ENCODE measurements at regions not wholly inside any gene's neighbourhood (a gene's known extent, or its start where the extent isn't known, plus 50 kb on each side); places are given as distances from the start of the nearest gene placed in this dataset.

DNA sequence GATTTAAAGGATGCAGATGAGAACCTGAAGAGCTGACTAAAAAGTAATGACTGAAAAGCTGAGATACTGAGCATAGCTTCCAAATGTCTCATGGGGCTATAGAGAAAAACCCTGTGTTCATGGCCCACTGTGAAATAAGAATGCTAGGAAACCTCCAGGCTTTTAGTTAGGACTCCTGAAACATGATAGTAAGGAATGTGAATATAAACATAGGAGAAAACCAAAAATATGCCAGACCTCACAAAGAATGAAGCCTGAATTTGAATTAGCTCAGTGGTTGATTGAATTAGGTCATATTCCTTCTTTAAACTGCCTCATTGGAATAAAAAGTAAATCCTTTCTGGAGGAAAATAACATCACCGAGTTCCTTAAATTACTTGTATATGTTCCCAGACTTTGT, 194.5 kb upstream of the NXPH2 start:
- no peaks in the 10 kb centered on the region for H3K4me1 Mint-ChIP-seq (ENCODE audit: low read depth)
- DNase-seq (ENCODE audit: low spot score, unreplicated experiment) = no peak
- H3K27me3 Mint-ChIP-seq = no peaks in the 10 kb centered on the region
- TF ChIP-seq, protein P1, sequence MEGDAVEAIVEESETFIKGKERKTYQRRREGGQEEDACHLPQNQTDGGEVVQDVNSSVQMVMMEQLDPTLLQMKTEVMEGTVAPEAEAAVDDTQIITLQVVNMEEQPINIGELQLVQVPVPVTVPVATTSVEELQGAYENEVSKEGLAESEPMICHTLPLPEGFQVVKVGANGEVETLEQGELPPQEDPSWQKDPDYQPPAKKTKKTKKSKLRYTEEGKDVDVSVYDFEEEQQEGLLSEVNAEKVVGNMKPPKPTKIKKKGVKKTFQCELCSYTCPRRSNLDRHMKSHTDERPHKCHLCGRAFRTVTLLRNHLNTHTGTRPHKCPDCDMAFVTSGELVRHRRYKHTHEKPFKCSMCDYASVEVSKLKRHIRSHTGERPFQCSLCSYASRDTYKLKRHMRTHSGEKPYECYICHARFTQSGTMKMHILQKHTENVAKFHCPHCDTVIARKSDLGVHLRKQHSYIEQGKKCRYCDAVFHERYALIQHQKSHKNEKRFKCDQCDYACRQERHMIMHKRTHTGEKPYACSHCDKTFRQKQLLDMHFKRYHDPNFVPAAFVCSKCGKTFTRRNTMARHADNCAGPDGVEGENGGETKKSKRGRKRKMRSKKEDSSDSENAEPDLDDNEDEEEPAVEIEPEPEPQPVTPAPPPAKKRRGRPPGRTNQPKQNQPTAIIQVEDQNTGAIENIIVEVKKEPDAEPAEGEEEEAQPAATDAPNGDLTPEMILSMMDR (IDR thresholded peaks at IDR 0.05; ENCODE audit: unreplicated experiment) = no peak
- H3K36me3 Mint-ChIP-seq (ENCODE audit: insufficient read depth) = no peaks in the 10 kb centered on the region
- H3K9me3 Mint-ChIP-seq (ENCODE audit: low read depth) = peaks cover 15% of the 10 kb centered on the region
- H3K4me3 Mint-ChIP-seq (ENCODE audit: low read depth) = no peak overlapping the region
- no peak overlapping the region for H3K27ac Mint-ChIP-seq

DNA sequence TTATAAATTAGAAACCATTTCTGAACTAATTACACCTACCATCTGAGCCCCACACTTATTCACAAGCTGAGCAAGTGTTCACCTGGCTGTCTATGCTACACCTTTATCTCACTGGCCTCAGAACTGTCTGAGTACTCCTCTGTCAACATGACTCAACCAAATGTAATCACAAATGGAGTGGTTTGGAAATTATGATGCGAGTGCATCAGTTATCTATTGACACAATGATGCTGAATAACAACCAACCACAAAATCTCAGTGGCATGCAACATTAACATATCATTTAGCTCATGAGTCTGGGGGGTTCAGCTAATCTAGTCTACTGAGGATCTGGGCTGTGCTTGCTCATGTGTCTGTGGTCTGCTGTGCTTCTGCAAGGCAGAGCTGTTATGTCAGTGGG, 184.2 kb upstream of the NXPH2 start:
- TF ChIP-seq, protein P1 (IDR thresholded peaks at IDR 0.05; ENCODE audit: unreplicated experiment) = no peak
- no peaks in the 10 kb centered on the region for H3K9me3 Mint-ChIP-seq (ENCODE audit: low read depth)
- H3K4me3 Mint-ChIP-seq (ENCODE audit: low read depth) = no peak overlapping the region
- DNase-seq (ENCODE audit: low spot score, unreplicated experiment) = no peak
- H3K27ac Mint-ChIP-seq = no peak overlapping the region
- no peaks in the 10 kb centered on the region for H3K4me1 Mint-ChIP-seq (ENCODE audit: low read depth)
- no peaks in the 10 kb centered on the region for H3K36me3 Mint-ChIP-seq (ENCODE audit: insufficient read depth)
- no peaks in the 10 kb centered on the region for H3K27me3 Mint-ChIP-seq

GRCh38 chr2:138962686-138963085, 182.5 kb upstream of the NXPH2 start:
- no peak overlapping the region for H3K27ac Mint-ChIP-seq
- TF ChIP-seq, protein P1 (IDR thresholded peaks at IDR 0.05; ENCODE audit: unreplicated experiment) = no peak
- no peaks in the 10 kb centered on the region for H3K9me3 Mint-ChIP-seq (ENCODE audit: low read depth)
- no peaks in the 10 kb centered on the region for H3K4me1 Mint-ChIP-seq (ENCODE audit: low read depth)
- no peaks in the 10 kb centered on the region for H3K36me3 Mint-ChIP-seq (ENCODE audit: insufficient read depth)
- DNase-seq (ENCODE audit: low spot score, unreplicated experiment) = no peak
- H3K27me3 Mint-ChIP-seq = no peaks in the 10 kb centered on the region
- H3K4me3 Mint-ChIP-seq (ENCODE audit: low read depth) = no peak overlapping the region

DNA sequence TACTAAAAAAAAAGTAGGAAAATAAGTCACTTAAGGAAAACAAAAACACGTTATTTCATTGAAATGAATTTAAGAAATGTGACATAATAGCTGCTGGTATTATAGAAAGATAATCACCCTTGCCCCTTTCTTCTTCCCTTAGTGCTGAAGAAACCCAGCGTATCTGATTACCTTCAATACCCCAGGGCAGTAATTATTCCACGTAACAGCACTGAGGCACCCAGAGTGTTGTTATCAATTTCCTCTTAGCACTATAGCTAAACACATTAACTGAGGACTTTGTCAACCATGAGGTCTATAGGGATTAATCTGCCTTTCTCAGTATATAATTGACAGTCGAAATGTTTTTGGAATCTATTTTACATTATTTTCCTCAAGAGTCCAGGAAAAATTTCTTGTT, 180.0 kb upstream of the NXPH2 start:
- H3K4me1 Mint-ChIP-seq (ENCODE audit: low read depth) = no peaks in the 10 kb centered on the region
- no peaks in the 10 kb centered on the region for H3K36me3 Mint-ChIP-seq (ENCODE audit: insufficient read depth)
- H3K27ac Mint-ChIP-seq = no peak overlapping the region
- no peaks in the 10 kb centered on the region for H3K9me3 Mint-ChIP-seq (ENCODE audit: low read depth)
- TF ChIP-seq, protein P1 (IDR thresholded peaks at IDR 0.05; ENCODE audit: unreplicated experiment) = no peak
- H3K27me3 Mint-ChIP-seq = no peaks in the 10 kb centered on the region
- no peak for DNase-seq (ENCODE audit: low spot score, unreplicated experiment)
- H3K4me3 Mint-ChIP-seq (ENCODE audit: low read depth) = no peak overlapping the region

DNA sequence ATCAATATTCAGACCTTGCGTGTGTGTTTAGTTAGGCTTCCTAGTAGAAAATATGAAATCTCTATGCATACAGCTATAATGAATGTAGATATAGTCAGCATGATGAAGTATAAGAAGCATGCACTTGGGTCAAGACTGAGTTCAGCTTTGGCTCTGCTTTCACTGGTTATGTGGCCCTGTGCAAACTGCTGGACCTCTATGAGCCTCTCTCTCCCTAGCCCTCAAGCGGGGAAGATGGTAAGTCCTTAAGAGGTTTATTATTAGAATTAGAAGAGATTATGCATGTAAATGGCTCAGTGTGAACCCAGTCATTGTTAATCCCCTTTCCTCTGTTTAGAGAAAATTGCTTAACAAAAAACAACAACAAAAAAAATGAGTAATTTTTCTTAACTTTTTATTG, 178.8 kb upstream of the NXPH2 start:
- DNase-seq (ENCODE audit: low spot score, unreplicated experiment) = no peak
- TF ChIP-seq, protein P1 (IDR thresholded peaks at IDR 0.05; ENCODE audit: unreplicated experiment) = no peak
- peaks cover under 1% of the 10 kb centered on the region for H3K9me3 Mint-ChIP-seq (ENCODE audit: low read depth)
- H3K4me3 Mint-ChIP-seq (ENCODE audit: low read depth) = no peak overlapping the region
- H3K4me1 Mint-ChIP-seq (ENCODE audit: low read depth) = no peaks in the 10 kb centered on the region
- no peaks in the 10 kb centered on the region for H3K27me3 Mint-ChIP-seq
- no peak overlapping the region for H3K27ac Mint-ChIP-seq
- no peaks in the 10 kb centered on the region for H3K36me3 Mint-ChIP-seq (ENCODE audit: insufficient read depth)
